ENCODE measurements at regions not wholly inside any gene's neighbourhood (a gene's known extent, or its start where the extent isn't known, plus 50 kb on each side); places are given as distances from the start of the nearest gene placed in this dataset.
"Not testable (repeated sequence)": the region's sequence is repeated elsewhere in the genome, so short reads cannot be mapped to it uniquely, and the experiment has no call there.

GRCh38 chr20:26010224-26010941, 313.7 kb upstream of the ZNF337 start:
- ATAC-seq (ENCODE audit: insufficient read depth, low FRiP score); H3K27me3 ChIP-seq (ENCODE audit: control insufficient read depth in 3 of 3, insufficient read depth in 3 of 3, low read length in 2 of 3); H3K4me1 ChIP-seq (ENCODE audit: control insufficient read depth in 5 of 5, insufficient read depth in 5 of 5, low read length in 5 of 5); H3K9me3 ChIP-seq (ENCODE audit: control insufficient read depth in 4 of 4, insufficient read depth in 3 of 4, low read length in 3 of 4); H3K36me3 ChIP-seq (ENCODE audit: control insufficient read depth in 4 of 4, insufficient read depth in 4 of 4, low read length in 4 of 4): not testable (repeated sequence)
- DNase-seq = peak; percentile 57 to 77 (median 74)
- H3K27ac ChIP-seq (ENCODE audit: low read depth in 1 of 2, low read length in 1 of 2) = peak overlapping the region; percentile 92 to 95
- H3K9ac ChIP-seq (ENCODE audit: insufficient read depth in 1 of 2, low read length in 2 of 2) = peak overlapping the region; percentile 69 to 87
- peak overlapping the region; percentile 63 for H3K4me3 ChIP-seq
- 6 to 16% methylated on average over 9 of the region's 13 CpGs for WGBS, 2 donors

DNA sequence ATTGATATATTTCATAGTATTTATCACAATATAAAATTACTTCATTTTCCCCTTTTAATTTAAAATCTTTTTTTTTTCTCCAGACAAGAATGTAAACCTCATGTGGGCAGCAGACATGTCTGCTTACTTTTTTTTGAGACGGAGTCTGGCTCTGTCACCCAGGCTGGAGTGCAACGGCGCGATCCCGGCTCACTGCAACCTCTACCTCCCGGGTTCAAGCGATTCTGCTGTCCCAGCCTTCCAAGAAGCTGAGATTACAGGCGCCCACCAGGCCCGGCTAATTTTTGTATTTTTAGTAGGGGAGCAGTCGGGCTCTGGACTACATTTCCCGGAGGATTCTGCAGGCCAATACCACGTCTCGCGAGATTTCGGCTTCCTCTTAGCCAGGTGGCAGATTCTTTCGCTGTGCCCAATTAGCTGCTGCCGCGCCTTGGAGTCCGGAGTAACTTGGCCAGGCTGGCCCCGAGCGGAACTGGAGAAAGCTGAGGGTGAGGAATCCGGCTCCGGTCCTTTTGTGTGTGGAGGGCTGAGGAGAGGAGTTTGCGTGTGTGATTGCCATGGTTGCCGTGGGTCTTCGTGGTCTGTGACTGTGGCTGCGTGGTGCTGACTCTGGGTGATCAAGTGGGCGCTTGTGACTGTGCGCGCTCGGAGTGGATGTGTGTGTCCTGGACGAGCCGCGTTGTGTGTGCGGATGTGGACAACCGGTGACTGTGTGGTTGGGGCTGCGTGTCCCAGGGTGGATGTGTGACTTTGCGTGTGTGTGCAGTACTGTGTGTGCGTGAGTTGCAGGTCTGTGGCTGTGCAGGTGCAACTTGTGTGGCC, 313.0 kb upstream of the ZNF337 start:
- Histone ChIP-seq H3K27ac (ENCODE audit: low read depth in 1 of 2, low read length in 1 of 2) (peak overlapping the region; percentile 92 to 95), H3K9ac (ENCODE audit: insufficient read depth in 1 of 2, low read length in 2 of 2) (peak overlapping the region; percentile 69 to 87), H3K4me3 (peak overlapping the region; percentile 63)
- ATAC-seq (ENCODE audit: insufficient read depth, low FRiP score); H3K4me1 ChIP-seq (ENCODE audit: control insufficient read depth in 5 of 5, insufficient read depth in 5 of 5, low read length in 5 of 5); H3K36me3 ChIP-seq (ENCODE audit: control insufficient read depth in 4 of 4, insufficient read depth in 4 of 4, low read length in 4 of 4); H3K9me3 ChIP-seq (ENCODE audit: control insufficient read depth in 4 of 4, insufficient read depth in 3 of 4, low read length in 3 of 4); H3K27me3 ChIP-seq (ENCODE audit: control insufficient read depth in 3 of 3, insufficient read depth in 3 of 3, low read length in 2 of 3): not testable (repeated sequence)
- 11 to 30% methylated on average over 39 of the region's 39 CpGs for WGBS, 2 donors
- DNase-seq = peak; percentile 93 to 97 (median 95)

- H3K27ac ChIP-seq (ENCODE audit: low read depth in 1 of 2, low read length in 1 of 2); H3K4me3 ChIP-seq; H3K9ac ChIP-seq (ENCODE audit: insufficient read depth in 1 of 2, low read length in 2 of 2); H3K27me3 ChIP-seq (ENCODE audit: control insufficient read depth in 3 of 3, insufficient read depth in 3 of 3, low read length in 2 of 3); ATAC-seq (ENCODE audit: insufficient read depth, low FRiP score); DNase-seq; H3K9me3 ChIP-seq (ENCODE audit: control insufficient read depth in 4 of 4, insufficient read depth in 3 of 4, low read length in 3 of 4); H3K36me3 ChIP-seq (ENCODE audit: control insufficient read depth in 4 of 4, insufficient read depth in 4 of 4, low read length in 4 of 4); H3K4me1 ChIP-seq (ENCODE audit: control insufficient read depth in 5 of 5, insufficient read depth in 5 of 5, low read length in 5 of 5): not testable (repeated sequence)
- WGBS, 2 donors = 73 to 88% methylated on average over 9 of the region's 9 CpGs
Observed at GRCh38 chr20:26008026-26008425, 311.4 kb upstream of the ZNF337 start.

- H3K4me1 ChIP-seq (ENCODE audit: control insufficient read depth in 5 of 5, insufficient read depth in 5 of 5, low read length in 5 of 5); H3K27ac ChIP-seq (ENCODE audit: low read depth in 1 of 2, low read length in 1 of 2); H3K9me3 ChIP-seq (ENCODE audit: control insufficient read depth in 4 of 4, insufficient read depth in 3 of 4, low read length in 3 of 4); H3K36me3 ChIP-seq (ENCODE audit: control insufficient read depth in 4 of 4, insufficient read depth in 4 of 4, low read length in 4 of 4); H3K9ac ChIP-seq (ENCODE audit: insufficient read depth in 1 of 2, low read length in 2 of 2); DNase-seq; H3K4me3 ChIP-seq; H3K27me3 ChIP-seq (ENCODE audit: control insufficient read depth in 3 of 3, insufficient read depth in 3 of 3, low read length in 2 of 3); ATAC-seq (ENCODE audit: insufficient read depth, low FRiP score): not testable (repeated sequence)
- 90 to 96% methylated on average over 4 of the region's 4 CpGs for WGBS, 2 donors
Observed at GRCh38 chr20:26006164-26006563, 309.5 kb upstream of the ZNF337 start.

GRCh38 chr20:26003959-26004358, 307.3 kb upstream of the ZNF337 start:
- not testable (repeated sequence) for H3K36me3 ChIP-seq (ENCODE audit: control insufficient read depth in 4 of 4, insufficient read depth in 4 of 4, low read length in 4 of 4); H3K9ac ChIP-seq (ENCODE audit: insufficient read depth in 1 of 2, low read length in 2 of 2); H3K27ac ChIP-seq (ENCODE audit: low read depth in 1 of 2, low read length in 1 of 2); H3K27me3 ChIP-seq (ENCODE audit: control insufficient read depth in 3 of 3, insufficient read depth in 3 of 3, low read length in 2 of 3); DNase-seq; ATAC-seq (ENCODE audit: insufficient read depth, low FRiP score); H3K4me3 ChIP-seq; H3K4me1 ChIP-seq (ENCODE audit: control insufficient read depth in 5 of 5, insufficient read depth in 5 of 5, low read length in 5 of 5); H3K9me3 ChIP-seq (ENCODE audit: control insufficient read depth in 4 of 4, insufficient read depth in 3 of 4, low read length in 3 of 4)
- WGBS, 2 donors = 82 to 83% methylated on average over 3 of the region's 3 CpGs

DNA sequence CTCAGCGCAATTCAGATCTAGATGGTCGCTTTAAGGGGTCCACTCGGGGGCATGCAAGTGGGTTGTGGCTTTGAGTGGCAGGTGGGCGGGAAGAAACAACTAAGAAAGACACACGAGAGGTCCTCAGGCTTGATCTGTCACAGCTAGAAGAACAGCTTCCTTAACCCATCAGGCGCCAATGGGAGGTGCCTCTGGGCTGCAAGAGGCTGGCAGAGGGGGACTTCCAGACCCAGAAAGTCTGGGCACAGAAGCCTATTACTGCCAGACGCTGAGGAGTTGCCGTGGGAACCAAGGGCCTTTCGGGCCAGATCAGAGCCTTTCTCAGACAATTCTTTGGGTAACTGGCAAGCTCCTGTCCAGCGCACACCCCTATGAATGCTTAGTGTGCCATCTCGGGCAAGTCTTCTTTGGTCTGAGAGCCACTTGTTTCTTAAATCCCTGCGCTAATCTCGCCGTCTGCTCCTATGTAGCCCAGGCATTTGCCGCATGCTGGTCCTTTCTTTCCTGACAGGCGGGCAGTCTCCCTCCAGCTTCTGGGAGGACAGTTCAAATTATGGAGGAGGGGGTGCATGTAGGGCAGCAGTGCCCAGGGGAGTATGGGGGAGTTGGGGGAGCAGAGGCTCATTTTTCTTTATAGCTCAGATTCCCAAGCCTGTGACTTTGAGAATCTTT, 300.9 kb upstream of the ZNF337 start:
- WGBS, 2 donors = 81 to 85% methylated on average over 16 of the region's 16 CpGs
- DNase-seq = not testable (repeated sequence)

More for the DNA sequence above, 300.9 kb upstream of the ZNF337 start:
- not testable (repeated sequence) for ATAC-seq (ENCODE audit: insufficient read depth, low FRiP score); H3K36me3 ChIP-seq (ENCODE audit: control insufficient read depth in 4 of 4, insufficient read depth in 4 of 4, low read length in 4 of 4); H3K4me1 ChIP-seq (ENCODE audit: control insufficient read depth in 5 of 5, insufficient read depth in 5 of 5, low read length in 5 of 5); H3K27me3 ChIP-seq (ENCODE audit: control insufficient read depth in 3 of 3, insufficient read depth in 3 of 3, low read length in 2 of 3); H3K27ac ChIP-seq (ENCODE audit: low read depth in 1 of 2, low read length in 1 of 2); H3K4me3 ChIP-seq; H3K9me3 ChIP-seq (ENCODE audit: control insufficient read depth in 4 of 4, insufficient read depth in 3 of 4, low read length in 3 of 4); H3K9ac ChIP-seq (ENCODE audit: insufficient read depth in 1 of 2, low read length in 2 of 2)
